Vagina (tissue), 2 donors: ENCODE measurements at regions not wholly inside any gene's neighbourhood (a gene's known extent, or its start where the extent isn't known, plus 50 kb on each side); places are given as distances from the start of the nearest gene placed in this dataset.

Source experiments
- CTCF ChIP-seq, 3 experiments: fragments of 450-650 bp in 2 of 3; fragments of 200-600 bp in 1 of 3; sonication (generic) in 1 of 3; IDR thresholded peaks; one replicate each; pipeline ENCODE4 v1.5.1; 2017 to 2019; ENCODE audit warnings: antibody characterized with exemption in 3 of 3, mild to moderate bottlenecking in 2 of 3, moderate library complexity in 2 of 3
- POLR2A ChIP-seq, 2 donors: fragments of 450-650 bp; IDR thresholded peaks; one replicate each; pipeline ENCODE4 v1.6.1; 2017; ENCODE audit warnings: antibody characterized with exemption in 2 of 2, mild to moderate bottlenecking in 2 of 2, moderate library complexity in 2 of 2
- POLR2AphosphoS5 ChIP-seq, 2 donors: sonication (generic); formaldehyde crosslinking; IDR thresholded peaks; one replicate each; pipeline ENCODE4 v1.9.0; 2017; ENCODE audit warnings: antibody characterized with exemption in 2 of 2, mild to moderate bottlenecking in 2 of 2, low read depth in 1 of 2; ENCODE audit not compliant: insufficient read depth in 1 of 2

GRCh38 chr22:48071305-48071704 lies 1308.9 kb downstream of the TBC1D22A start:
- TF ChIP-seq CTCF (IDR thresholded peaks at IDR 0.05) = no peak
- no peak for TF ChIP-seq POLR2AphosphoS5 (IDR thresholded peaks at IDR 0.05; ENCODE audit: insufficient read depth in 1 of 2, low read depth in 1 of 2)
- TF ChIP-seq POLR2A (IDR thresholded peaks at IDR 0.05) = no peak
